ENCODE measurements at regions not wholly inside any gene's neighbourhood (a gene's known extent, or its start where the extent isn't known, plus 50 kb on each side); places are given as distances from the start of the nearest gene placed in this dataset.

GRCh38 chr4:11549525-11549924, 120.8 kb upstream of the HS3ST1 start:
- TF ChIP-seq CTCF (IDR thresholded peaks at IDR 0.05) (no peak), POLR2A (IDR thresholded peaks at IDR 0.05) (no peak), POLR2AphosphoS5 (IDR thresholded peaks at IDR 0.05) (no peak), EP300 (IDR thresholded peaks at IDR 0.05) (no peak)

Data from sigmoid colon (tissue), 4 donors.